Brain microvascular endothelial cell (primary cell): ENCODE measurements at regions not wholly inside any gene's neighbourhood (a gene's known extent, or its start where the extent isn't known, plus 50 kb on each side); places are given as distances from the start of the nearest gene placed in this dataset.

Source experiments
- DNase-seq: peaks from one replicate; pipeline ENCODE4 v3.0.0-alpha.2; 2020
- H3K27ac ChIP-seq: fragments of 250-450 bp; sonication (Bioruptor Pico); 2 replicates; pipeline ENCODE4 v1.5.1; 2020; ENCODE audit warnings: mild to moderate bottlenecking, moderate library complexity
- H3K27me3 ChIP-seq: fragments of 250-450 bp; sonication (Bioruptor Pico); replicated peaks from 2 replicates; pipeline ENCODE4 v1.5.1; 2020; ENCODE audit warnings: mild to moderate bottlenecking
- H3K36me3 ChIP-seq: fragments of 250-450 bp; sonication (Bioruptor Pico); replicated peaks from 2 replicates; pipeline ENCODE4 v1.5.1; 2020; ENCODE audit warnings: mild to moderate bottlenecking
- H3K4me3 ChIP-seq: 2 replicates; pipeline ENCODE4 v1.5.1; 2011; ENCODE audit warnings: low read depth, mild to moderate bottlenecking, control low read depth, low read length, moderate library complexity
- in situ Hi-C: cut with HindIII; loops from 2 replicates; pipeline ENCODE4 v1.10.0; 2017; ENCODE audit warnings: low sequenced_read_pairs, low pct_ligation_motif_present
- TF ChIP-seq, protein P1 (sequence below): IDR thresholded peaks from 2 replicates; pipeline ENCODE4 v1.5.1; 2011; ENCODE audit warnings: low read depth, mild to moderate bottlenecking, moderate library complexity, low read length, control low read depth, inconsistent platforms; ENCODE audit errors: missing control alignments

GRCh38 chr7:81583090-81583489 lies 186.8 kb downstream of the HGF start:
- TF ChIP-seq, protein P1, sequence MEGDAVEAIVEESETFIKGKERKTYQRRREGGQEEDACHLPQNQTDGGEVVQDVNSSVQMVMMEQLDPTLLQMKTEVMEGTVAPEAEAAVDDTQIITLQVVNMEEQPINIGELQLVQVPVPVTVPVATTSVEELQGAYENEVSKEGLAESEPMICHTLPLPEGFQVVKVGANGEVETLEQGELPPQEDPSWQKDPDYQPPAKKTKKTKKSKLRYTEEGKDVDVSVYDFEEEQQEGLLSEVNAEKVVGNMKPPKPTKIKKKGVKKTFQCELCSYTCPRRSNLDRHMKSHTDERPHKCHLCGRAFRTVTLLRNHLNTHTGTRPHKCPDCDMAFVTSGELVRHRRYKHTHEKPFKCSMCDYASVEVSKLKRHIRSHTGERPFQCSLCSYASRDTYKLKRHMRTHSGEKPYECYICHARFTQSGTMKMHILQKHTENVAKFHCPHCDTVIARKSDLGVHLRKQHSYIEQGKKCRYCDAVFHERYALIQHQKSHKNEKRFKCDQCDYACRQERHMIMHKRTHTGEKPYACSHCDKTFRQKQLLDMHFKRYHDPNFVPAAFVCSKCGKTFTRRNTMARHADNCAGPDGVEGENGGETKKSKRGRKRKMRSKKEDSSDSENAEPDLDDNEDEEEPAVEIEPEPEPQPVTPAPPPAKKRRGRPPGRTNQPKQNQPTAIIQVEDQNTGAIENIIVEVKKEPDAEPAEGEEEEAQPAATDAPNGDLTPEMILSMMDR, result no peak
- DNase-seq, result no peak
- H3K36me3 ChIP-seq, result no peaks in the 10 kb centered on the region
- no peak overlapping the region for H3K27ac ChIP-seq
- in situ Hi-C loops, result no loop called here
- H3K27me3 ChIP-seq, result no peaks in the 10 kb centered on the region
- H3K4me3 ChIP-seq, result no peak overlapping the region

DNA sequence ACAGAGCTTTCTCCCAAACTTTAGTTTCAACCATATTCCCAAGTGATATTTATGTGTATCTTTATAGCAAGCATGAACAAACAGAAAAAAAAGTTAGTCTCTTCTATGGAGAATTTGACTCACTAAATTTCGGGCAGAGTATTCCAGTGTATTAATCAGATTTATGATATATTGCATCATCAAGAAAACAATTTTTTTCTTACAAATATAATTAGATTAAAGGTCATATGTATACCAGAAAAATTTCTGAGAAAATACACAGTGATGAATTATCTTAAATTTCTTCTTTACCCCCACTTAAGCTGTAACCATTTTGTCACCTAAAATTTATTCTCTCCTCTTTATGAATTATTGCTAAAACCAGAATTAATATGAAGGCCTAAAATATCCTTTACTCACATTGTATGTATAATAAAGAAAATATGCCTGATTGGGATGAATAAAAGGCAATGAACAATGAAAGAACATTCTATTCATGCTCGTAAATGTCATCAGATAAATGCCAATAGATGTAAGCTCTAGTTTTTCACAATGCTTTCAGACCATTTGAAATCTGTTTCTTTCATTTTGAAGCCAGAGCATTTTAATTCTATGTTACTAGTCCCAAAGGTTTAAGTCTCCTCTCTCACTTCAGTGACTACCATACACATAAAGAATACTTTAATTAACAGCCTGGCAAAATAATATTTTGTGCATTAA lies 192.1 kb downstream of the HGF start:
- TF ChIP-seq, protein P1, result no peak
- Histone ChIP-seq H3K36me3 (no peaks in the 10 kb centered on the region), H3K4me3 (no peak overlapping the region), H3K27ac (no peak overlapping the region), H3K27me3 (no peaks in the 10 kb centered on the region)
- DNase-seq, result no peak
- in situ Hi-C loops, result no loop called here

DNA sequence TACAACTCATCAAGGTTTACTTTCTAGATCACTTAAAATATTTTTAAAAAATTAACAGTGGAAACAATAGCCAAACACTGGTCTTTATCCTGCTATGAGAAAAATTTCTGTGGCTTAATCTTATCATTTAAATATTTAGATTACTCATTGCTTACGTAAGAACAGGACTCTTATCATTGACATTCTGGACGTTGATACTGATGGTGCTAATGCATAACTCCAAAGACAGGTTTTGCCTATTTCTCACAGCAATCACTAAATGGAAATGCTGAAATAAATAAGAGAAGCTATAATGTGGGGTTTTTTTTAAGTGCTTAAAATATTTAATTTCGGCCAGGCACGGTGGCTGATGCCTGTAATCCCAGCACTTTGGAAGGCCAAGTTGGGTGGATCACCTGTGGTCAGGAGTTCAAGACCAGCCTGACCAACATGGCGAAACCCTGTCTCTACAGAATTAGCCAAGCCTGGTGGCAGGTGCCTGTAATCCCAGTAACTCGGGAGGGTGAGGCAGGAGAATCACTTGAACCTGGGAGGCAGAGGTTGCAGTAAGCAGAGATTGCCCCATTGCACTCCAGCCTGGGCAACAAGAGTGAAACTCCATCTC lies 195.0 kb downstream of the HGF start:
- peak; percentile 66 for DNase-seq
- in situ Hi-C loops, result no loop called here
- TF ChIP-seq, protein P1, result no peak

DNA sequence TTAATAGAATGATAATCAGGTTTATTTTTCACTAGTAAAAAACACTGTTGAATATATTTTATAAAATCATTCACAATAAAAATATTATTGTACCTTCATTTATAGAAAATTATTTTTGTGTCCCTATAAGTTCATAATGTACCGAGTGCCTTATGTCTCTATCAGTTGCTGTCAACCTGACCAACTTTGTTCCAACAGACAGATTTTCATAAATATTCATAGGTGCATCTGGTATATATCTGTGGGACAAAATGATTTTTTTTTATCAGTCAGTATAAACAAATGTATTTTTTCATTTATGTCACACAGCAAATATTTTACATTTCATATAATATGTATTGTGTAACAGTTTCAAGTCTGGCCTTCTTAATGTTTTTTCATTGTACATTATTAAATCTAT lies 195.9 kb downstream of the HGF start:
- no peaks in the 10 kb centered on the region for H3K36me3 ChIP-seq
- H3K4me3 ChIP-seq, result no peak overlapping the region
- peak overlapping the region; percentile 96 for H3K27ac ChIP-seq
- TF ChIP-seq, protein P1, result no peak
- DNase-seq, result no peak
- in situ Hi-C loops, result no loop called here
- no peaks in the 10 kb centered on the region for H3K27me3 ChIP-seq

More for the DNA sequence above, 195.0 kb downstream of the HGF start:
- peak overlapping the region; percentile 96 for H3K27ac ChIP-seq
- no peak overlapping the region for H3K4me3 ChIP-seq
- H3K36me3 ChIP-seq, result no peaks in the 10 kb centered on the region
- H3K27me3 ChIP-seq, result no peaks in the 10 kb centered on the region

- Histone ChIP-seq H3K27ac (peak overlapping the region; percentile 96), H3K27me3 (no peaks in the 10 kb centered on the region), H3K4me3 (no peak overlapping the region), H3K36me3 (no peaks in the 10 kb centered on the region)
- in situ Hi-C loops, result no loop called here
- TF ChIP-seq, protein P1, result no peak
- DNase-seq, result no peak
These were observed 196.7 kb downstream of the HGF start for GRCh38 chr7:81573128-81573527.
